Keratinocyte (primary cell): ENCODE measurements at regions not wholly inside any gene's neighbourhood (a gene's known extent, or its start where the extent isn't known, plus 50 kb on each side); places are given as distances from the start of the nearest gene placed in this dataset.

Experiments
- EZH2 ChIP-seq: IDR thresholded peaks from one replicate; pipeline ENCODE4 v1.6.1; 2012; ENCODE audit warnings: inconsistent platforms, mild to moderate bottlenecking, low read length, moderate library complexity
- TF ChIP-seq, protein P1 (sequence below), 3 experiments: IDR thresholded peaks in 1 of 3; conservative IDR thresholded peaks in 1 of 3; optimal IDR thresholded peaks in 1 of 3; 2 replicates in 2 of 3; 3 replicates in 1 of 3; pipeline versions ENCODE3 to v1.5.1; 2011; ENCODE audit warnings: low read length in 3 of 3, mild to moderate bottlenecking in 3 of 3, moderate library complexity in 2 of 3, control low read depth in 1 of 3, inconsistent platforms in 1 of 3; ENCODE audit not compliant: insufficient read depth in 2 of 3; ENCODE audit errors: extremely low read depth in 1 of 3

DNA sequence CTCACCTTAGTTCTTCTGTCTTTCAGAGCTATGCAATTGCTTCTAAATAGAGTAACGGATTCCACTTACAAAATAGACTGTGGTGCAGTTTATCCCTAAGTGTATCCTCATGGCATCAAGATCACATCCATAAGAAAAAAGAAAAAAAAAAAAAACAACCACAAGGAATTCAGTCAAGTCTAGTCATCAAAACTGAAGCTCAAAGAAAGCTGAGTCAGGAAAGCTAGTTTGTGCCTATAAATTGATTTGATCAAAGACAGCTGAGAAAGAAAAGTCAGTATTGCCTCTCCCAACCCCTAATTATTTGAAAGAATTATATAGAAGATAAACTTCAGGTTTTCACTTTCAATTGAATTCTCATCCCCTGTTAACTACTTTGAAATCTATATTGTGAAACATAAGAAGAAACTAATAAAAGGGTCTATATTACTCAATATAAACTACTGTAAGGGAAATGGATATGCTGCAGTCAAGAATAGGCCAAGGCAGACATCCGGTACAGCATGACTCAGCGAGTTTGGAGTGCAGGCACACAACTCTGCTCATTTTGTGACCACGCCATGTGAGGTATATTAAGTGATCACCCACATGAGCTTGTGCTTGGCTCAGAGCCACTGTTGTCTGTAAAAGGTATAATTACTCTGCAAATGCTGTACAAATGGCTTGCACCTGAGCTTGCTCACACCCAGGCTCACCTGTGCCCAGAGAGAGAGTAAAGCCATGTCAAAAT lies 568.1 kb upstream of the CRIM1 start:
- TF ChIP-seq EZH2: no peak
- TF ChIP-seq, protein P1, sequence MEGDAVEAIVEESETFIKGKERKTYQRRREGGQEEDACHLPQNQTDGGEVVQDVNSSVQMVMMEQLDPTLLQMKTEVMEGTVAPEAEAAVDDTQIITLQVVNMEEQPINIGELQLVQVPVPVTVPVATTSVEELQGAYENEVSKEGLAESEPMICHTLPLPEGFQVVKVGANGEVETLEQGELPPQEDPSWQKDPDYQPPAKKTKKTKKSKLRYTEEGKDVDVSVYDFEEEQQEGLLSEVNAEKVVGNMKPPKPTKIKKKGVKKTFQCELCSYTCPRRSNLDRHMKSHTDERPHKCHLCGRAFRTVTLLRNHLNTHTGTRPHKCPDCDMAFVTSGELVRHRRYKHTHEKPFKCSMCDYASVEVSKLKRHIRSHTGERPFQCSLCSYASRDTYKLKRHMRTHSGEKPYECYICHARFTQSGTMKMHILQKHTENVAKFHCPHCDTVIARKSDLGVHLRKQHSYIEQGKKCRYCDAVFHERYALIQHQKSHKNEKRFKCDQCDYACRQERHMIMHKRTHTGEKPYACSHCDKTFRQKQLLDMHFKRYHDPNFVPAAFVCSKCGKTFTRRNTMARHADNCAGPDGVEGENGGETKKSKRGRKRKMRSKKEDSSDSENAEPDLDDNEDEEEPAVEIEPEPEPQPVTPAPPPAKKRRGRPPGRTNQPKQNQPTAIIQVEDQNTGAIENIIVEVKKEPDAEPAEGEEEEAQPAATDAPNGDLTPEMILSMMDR (optimal IDR thresholded peaks at IDR 0.05 in 1 of 3, IDR thresholded peaks at IDR 0.05 in 1 of 3, conservative IDR thresholded peaks at IDR 0.05 in 1 of 3; ENCODE audit: extremely low read depth in 1 of 3, insufficient read depth in 2 of 3, low read length in 3 of 3): no peak
